ENCODE measurements at regions not wholly inside any gene's neighbourhood (a gene's known extent, or its start where the extent isn't known, plus 50 kb on each side); places are given as distances from the start of the nearest gene placed in this dataset.

- TF ChIP-seq CREB5 (CRISPR knock-in tag; IDR thresholded peaks at IDR 0.05; ENCODE audit: low read depth): no peak
- no peak for TF ChIP-seq CSDC2 (CRISPR knock-in tag; IDR thresholded peaks at IDR 0.05)
- TF ChIP-seq ESRRG (CRISPR knock-in tag; IDR thresholded peaks at IDR 0.05): no peak
- TF ChIP-seq SNAI2 (CRISPR knock-in tag; IDR thresholded peaks at IDR 0.05): no peak
Observed at GRCh38 chr10:43961523-43962345, 313.1 kb upstream of the ZNF32 start (continued).

GRCh38 chr10:43960981-43961380 lies 312.3 kb upstream of the ZNF32 start:
- no peak for TF ChIP-seq BACH2 (CRISPR knock-in tag; IDR thresholded peaks at IDR 0.05; ENCODE audit: borderline replicate concordance)
- no peak for TF ChIP-seq CSRNP3 (CRISPR knock-in tag; IDR thresholded peaks at IDR 0.05)
- no peak for TF ChIP-seq ZFP30 (CRISPR knock-in tag; IDR thresholded peaks at IDR 0.05)
- no peak for TF ChIP-seq OSR1 (CRISPR knock-in tag; IDR thresholded peaks at IDR 0.05)
- no peak for TF ChIP-seq GLIS3 (CRISPR knock-in tag; IDR thresholded peaks at IDR 0.05)
- TF ChIP-seq TCF4 (CRISPR knock-in tag; IDR thresholded peaks at IDR 0.05; ENCODE audit: borderline replicate concordance): no peak
- no peak for TF ChIP-seq ESRRG (CRISPR knock-in tag; IDR thresholded peaks at IDR 0.05)
- no peak for TF ChIP-seq ZC3H10 (CRISPR knock-in tag; IDR thresholded peaks at IDR 0.05)
- no peak for TF ChIP-seq PATZ1 (CRISPR knock-in tag; IDR thresholded peaks at IDR 0.05; ENCODE audit: borderline replicate concordance)
- no peak for TF ChIP-seq CSDC2 (CRISPR knock-in tag; IDR thresholded peaks at IDR 0.05)
- TF ChIP-seq ISL1 (CRISPR knock-in tag; IDR thresholded peaks at IDR 0.05): no peak
- TF ChIP-seq TSHZ2 (CRISPR knock-in tag; IDR thresholded peaks at IDR 0.05): no peak
- no peak for ATAC-seq

- TF ChIP-seq ZFP3 (CRISPR knock-in tag; IDR thresholded peaks at IDR 0.05) (no peak), ZNF70 (CRISPR knock-in tag; IDR thresholded peaks at IDR 0.05) (no peak), RARB (CRISPR knock-in tag; IDR thresholded peaks at IDR 0.05) (no peak), TSHZ2 (CRISPR knock-in tag; IDR thresholded peaks at IDR 0.05) (no peak), ZC3H10 (CRISPR knock-in tag; IDR thresholded peaks at IDR 0.05) (no peak), SNAI2 (CRISPR knock-in tag; IDR thresholded peaks at IDR 0.05) (no peak), TOX (CRISPR knock-in tag; IDR thresholded peaks at IDR 0.05; ENCODE audit: borderline replicate concordance) (no peak), PPARA (CRISPR knock-in tag; IDR thresholded peaks at IDR 0.05; ENCODE audit: borderline replicate concordance) (no peak), OSR1 (CRISPR knock-in tag; IDR thresholded peaks at IDR 0.05) (no peak), PATZ1 (CRISPR knock-in tag; IDR thresholded peaks at IDR 0.05; ENCODE audit: borderline replicate concordance) (no peak), CSRNP3 (CRISPR knock-in tag; IDR thresholded peaks at IDR 0.05) (no peak), ISL1 (CRISPR knock-in tag; IDR thresholded peaks at IDR 0.05) (no peak), ZNF565 (CRISPR knock-in tag; conservative IDR thresholded peaks at IDR 0.05; ENCODE audit: low read depth) (no peak), TCF4 (CRISPR knock-in tag; IDR thresholded peaks at IDR 0.05; ENCODE audit: borderline replicate concordance) (no peak), GLIS3 (CRISPR knock-in tag; IDR thresholded peaks at IDR 0.05) (no peak), CSDC2 (CRISPR knock-in tag; IDR thresholded peaks at IDR 0.05) (no peak)
- no peak for ATAC-seq
Observed at GRCh38 chr10:43960477-43960876, 311.8 kb upstream of the ZNF32 start.

All from SK-N-SH treated with all-trans-retinoic acid at 6 μM for 48 hours (cell line).